ENCODE measurements at regions not wholly inside any gene's neighbourhood (a gene's known extent, or its start where the extent isn't known, plus 50 kb on each side); places are given as distances from the start of the nearest gene placed in this dataset.

GRCh38 chr15:46778876-46779275, 938.4 kb upstream of the SEMA6D start:
- DNase-seq (ENCODE audit: extremely low read depth in 1 of 11, low read depth in 9 of 11, low spot score in 4 of 11): no peak

GRCh38 chr15:46786590-46787285, 930.6 kb upstream of the SEMA6D start:
- DNase-seq (ENCODE audit: extremely low read depth in 1 of 11, low read depth in 9 of 11, low spot score in 4 of 11): peak in 2 of 11 donors; percentile 13

GRCh38 chr15:46795685-46796084, 921.6 kb upstream of the SEMA6D start:
- no peak for DNase-seq (ENCODE audit: extremely low read depth in 1 of 11, low read depth in 9 of 11, low spot score in 4 of 11)

GRCh38 chr15:46808834-46809233, 908.5 kb upstream of the SEMA6D start:
- no peak for DNase-seq (ENCODE audit: extremely low read depth in 1 of 11, low read depth in 9 of 11, low spot score in 4 of 11)

DNA sequence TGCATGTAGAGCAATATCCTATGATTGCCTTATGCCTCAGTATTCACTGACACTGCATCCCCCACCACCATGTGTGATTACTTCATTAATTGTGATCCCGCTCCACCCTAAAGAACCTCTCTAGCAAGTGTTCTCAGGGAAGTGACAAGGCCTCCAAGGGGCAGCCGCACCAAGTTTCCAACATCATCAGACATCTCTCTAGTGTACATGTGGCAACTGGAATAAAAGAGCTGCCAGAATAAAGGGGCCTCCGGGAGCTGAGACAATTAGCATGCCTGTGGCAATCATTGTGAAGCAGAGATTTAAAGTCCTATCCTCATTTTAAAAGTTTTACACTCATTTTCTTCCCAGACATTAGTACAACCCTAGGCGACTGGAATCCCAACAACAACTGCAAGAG, 902.1 kb upstream of the SEMA6D start:
- no peak for DNase-seq (ENCODE audit: extremely low read depth in 1 of 11, low read depth in 9 of 11, low spot score in 4 of 11)

- peak in 2 of 11 donors; percentile 8 to 28 for DNase-seq (ENCODE audit: extremely low read depth in 1 of 11, low read depth in 9 of 11, low spot score in 4 of 11)
Measured at GRCh38 chr15:46815765-46816164, 901.5 kb upstream of the SEMA6D start.

GRCh38 chr15:46848704-46849103, 868.6 kb upstream of the SEMA6D start:
- no peak for DNase-seq (ENCODE audit: extremely low read depth in 1 of 11, low read depth in 9 of 11, low spot score in 4 of 11)

- DNase-seq (ENCODE audit: extremely low read depth in 1 of 11, low read depth in 9 of 11, low spot score in 4 of 11): no peak
Measured at GRCh38 chr15:46853600-46853999, 863.7 kb upstream of the SEMA6D start.

DNA sequence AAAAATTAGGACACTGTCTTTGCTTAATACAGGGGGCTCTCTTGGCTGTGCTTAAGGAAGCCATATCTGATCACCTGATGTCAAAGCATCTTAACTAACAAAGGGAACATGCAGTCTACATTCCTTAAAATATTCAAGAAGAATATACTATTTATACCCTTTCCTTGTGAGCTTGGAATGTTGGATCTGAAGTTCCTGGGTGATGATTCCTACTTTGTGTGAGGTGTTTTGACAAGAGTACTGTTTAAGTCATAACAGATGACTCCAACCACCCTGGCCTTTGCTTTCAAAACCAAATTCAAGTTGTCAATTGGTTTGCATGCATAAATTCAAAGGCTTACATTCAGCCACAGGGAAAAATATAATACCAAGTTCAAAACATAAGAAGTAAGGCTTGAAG, 862.7 kb upstream of the SEMA6D start:
- no peak for DNase-seq (ENCODE audit: extremely low read depth in 1 of 11, low read depth in 9 of 11, low spot score in 4 of 11)

GRCh38 chr15:46855388-46855787, 861.9 kb upstream of the SEMA6D start:
- DNase-seq (ENCODE audit: extremely low read depth in 1 of 11, low read depth in 9 of 11, low spot score in 4 of 11): no peak

- no peak for DNase-seq (ENCODE audit: extremely low read depth in 1 of 11, low read depth in 9 of 11, low spot score in 4 of 11)
Measured at GRCh38 chr15:46856839-46857502, 860.3 kb upstream of the SEMA6D start.

- no peak for DNase-seq (ENCODE audit: extremely low read depth in 1 of 11, low read depth in 9 of 11, low spot score in 4 of 11)
Measured at GRCh38 chr15:46858150-46858549, 859.2 kb upstream of the SEMA6D start.

DNA sequence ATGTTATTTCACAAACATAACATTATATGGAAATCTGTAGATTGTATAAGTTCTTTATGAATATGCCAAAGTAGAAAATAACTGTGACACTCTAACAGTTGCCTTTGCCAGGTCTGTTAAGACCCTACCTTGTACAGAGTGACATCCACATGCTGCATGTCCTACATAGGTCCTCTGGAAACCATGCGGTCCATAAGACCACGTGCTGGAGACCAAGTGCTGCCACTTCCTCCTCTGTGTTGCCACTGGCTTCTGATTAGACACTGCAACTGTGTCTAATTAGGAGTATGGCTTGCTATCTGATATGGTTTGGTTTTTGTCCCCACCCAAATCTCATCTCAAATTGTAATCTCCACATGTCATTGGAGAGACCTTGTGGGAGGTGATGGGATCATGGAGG, 855.5 kb upstream of the SEMA6D start:
- DNase-seq (ENCODE audit: extremely low read depth in 1 of 11, low read depth in 9 of 11, low spot score in 4 of 11): no peak

GRCh38 chr15:46865155-46865554, 852.1 kb upstream of the SEMA6D start:
- DNase-seq (ENCODE audit: extremely low read depth in 1 of 11, low read depth in 9 of 11, low spot score in 4 of 11): no peak

- no peak for DNase-seq (ENCODE audit: extremely low read depth in 1 of 11, low read depth in 9 of 11, low spot score in 4 of 11)
Measured at GRCh38 chr15:46872286-46872980, 844.9 kb upstream of the SEMA6D start.

DNA sequence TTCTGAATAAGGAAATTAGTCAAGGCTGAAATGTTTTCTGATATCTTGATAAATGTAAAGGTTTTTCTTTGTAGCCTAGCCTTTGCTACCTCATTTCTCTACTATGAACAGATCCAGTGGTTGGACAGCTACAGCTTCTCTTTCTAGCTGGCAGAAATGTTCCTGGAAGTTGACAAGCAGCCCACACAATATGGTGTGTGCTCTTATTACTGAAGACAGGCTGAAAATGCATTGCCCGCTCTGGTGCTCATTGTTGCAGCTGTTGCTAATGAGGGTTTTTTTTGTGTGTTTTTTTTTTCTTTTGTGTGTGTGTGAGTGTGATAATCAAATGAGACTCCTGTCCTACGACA, 844.3 kb upstream of the SEMA6D start:
- no peak for DNase-seq (ENCODE audit: extremely low read depth in 1 of 11, low read depth in 9 of 11, low spot score in 4 of 11)

- DNase-seq (ENCODE audit: extremely low read depth in 1 of 11, low read depth in 9 of 11, low spot score in 4 of 11): no peak
Measured at GRCh38 chr15:46879032-46879770, 838.1 kb upstream of the SEMA6D start.

GRCh38 chr15:46880791-46881190, 836.5 kb upstream of the SEMA6D start:
- no peak for DNase-seq (ENCODE audit: extremely low read depth in 1 of 11, low read depth in 9 of 11, low spot score in 4 of 11)

DNA sequence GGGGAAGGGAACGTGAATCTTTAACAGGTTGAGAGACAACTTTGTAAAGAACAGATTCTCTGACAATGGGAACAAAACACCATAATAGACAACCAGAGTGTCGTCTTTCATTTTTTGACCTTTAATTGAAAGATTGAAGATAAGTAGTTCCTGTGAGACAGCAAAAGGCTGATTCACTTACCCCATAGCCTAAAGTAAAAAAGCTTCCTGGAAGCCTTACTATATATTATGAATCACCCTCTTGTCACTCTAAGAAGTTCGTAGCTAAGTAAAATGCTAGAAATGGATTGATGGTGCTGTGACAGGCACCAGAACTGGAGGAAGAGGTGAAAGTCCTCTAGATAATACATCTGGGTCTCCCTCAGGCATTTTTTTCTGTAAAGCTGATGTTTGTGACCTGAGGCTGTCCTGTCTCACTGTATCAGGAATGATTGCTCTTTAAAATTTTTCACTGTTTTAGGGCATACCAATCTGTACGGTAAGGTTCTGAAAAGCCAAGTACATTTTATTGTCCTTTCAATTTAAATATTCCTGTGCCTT, 824.6 kb upstream of the SEMA6D start:
- DNase-seq (ENCODE audit: extremely low read depth in 1 of 11, low read depth in 9 of 11, low spot score in 4 of 11): no peak

- DNase-seq (ENCODE audit: extremely low read depth in 1 of 11, low read depth in 9 of 11, low spot score in 4 of 11): no peak
Measured at GRCh38 chr15:46894644-46895043, 822.7 kb upstream of the SEMA6D start.

Measured in renal cortex interstitium (tissue), 11 donors.